Fibroblast of lung (primary cell): ENCODE measurements at regions not wholly inside any gene's neighbourhood (a gene's known extent, or its start where the extent isn't known, plus 50 kb on each side); places are given as distances from the start of the nearest gene placed in this dataset.

Experiments used
- EZH2 ChIP-seq: IDR thresholded peaks from 2 replicates; pipeline ENCODE4 v1.5.1; 2012; ENCODE audit warnings: low read length, control low read depth, mild to moderate bottlenecking; ENCODE audit errors: missing control alignments
- TF ChIP-seq, protein P1 (sequence below), 2 donors: IDR thresholded peaks in 1 of 2; conservative IDR thresholded peaks in 1 of 2; 1 replicate in 1 of 2; 2 replicates in 1 of 2; pipeline ENCODE4 v1.5.1; 2011 to 2012; ENCODE audit warnings: low read length in 2 of 2, control low read depth in 1 of 2, inconsistent platforms in 1 of 2, low read depth in 1 of 2, mild to moderate bottlenecking in 1 of 2

- TF ChIP-seq, protein P1, sequence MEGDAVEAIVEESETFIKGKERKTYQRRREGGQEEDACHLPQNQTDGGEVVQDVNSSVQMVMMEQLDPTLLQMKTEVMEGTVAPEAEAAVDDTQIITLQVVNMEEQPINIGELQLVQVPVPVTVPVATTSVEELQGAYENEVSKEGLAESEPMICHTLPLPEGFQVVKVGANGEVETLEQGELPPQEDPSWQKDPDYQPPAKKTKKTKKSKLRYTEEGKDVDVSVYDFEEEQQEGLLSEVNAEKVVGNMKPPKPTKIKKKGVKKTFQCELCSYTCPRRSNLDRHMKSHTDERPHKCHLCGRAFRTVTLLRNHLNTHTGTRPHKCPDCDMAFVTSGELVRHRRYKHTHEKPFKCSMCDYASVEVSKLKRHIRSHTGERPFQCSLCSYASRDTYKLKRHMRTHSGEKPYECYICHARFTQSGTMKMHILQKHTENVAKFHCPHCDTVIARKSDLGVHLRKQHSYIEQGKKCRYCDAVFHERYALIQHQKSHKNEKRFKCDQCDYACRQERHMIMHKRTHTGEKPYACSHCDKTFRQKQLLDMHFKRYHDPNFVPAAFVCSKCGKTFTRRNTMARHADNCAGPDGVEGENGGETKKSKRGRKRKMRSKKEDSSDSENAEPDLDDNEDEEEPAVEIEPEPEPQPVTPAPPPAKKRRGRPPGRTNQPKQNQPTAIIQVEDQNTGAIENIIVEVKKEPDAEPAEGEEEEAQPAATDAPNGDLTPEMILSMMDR (conservative IDR thresholded peaks at IDR 0.05 in 1 of 2, IDR thresholded peaks at IDR 0.05 in 1 of 2; ENCODE audit: low read depth in 1 of 2, low read length in 2 of 2), result no peak
- TF ChIP-seq EZH2, result no peak
Measured at GRCh38 chr6:79833964-79834284, 113.4 kb downstream of the ELOVL4 start.
